ENCODE measurements at regions not wholly inside any gene's neighbourhood (a gene's known extent, or its start where the extent isn't known, plus 50 kb on each side); places are given as distances from the start of the nearest gene placed in this dataset.

DNA sequence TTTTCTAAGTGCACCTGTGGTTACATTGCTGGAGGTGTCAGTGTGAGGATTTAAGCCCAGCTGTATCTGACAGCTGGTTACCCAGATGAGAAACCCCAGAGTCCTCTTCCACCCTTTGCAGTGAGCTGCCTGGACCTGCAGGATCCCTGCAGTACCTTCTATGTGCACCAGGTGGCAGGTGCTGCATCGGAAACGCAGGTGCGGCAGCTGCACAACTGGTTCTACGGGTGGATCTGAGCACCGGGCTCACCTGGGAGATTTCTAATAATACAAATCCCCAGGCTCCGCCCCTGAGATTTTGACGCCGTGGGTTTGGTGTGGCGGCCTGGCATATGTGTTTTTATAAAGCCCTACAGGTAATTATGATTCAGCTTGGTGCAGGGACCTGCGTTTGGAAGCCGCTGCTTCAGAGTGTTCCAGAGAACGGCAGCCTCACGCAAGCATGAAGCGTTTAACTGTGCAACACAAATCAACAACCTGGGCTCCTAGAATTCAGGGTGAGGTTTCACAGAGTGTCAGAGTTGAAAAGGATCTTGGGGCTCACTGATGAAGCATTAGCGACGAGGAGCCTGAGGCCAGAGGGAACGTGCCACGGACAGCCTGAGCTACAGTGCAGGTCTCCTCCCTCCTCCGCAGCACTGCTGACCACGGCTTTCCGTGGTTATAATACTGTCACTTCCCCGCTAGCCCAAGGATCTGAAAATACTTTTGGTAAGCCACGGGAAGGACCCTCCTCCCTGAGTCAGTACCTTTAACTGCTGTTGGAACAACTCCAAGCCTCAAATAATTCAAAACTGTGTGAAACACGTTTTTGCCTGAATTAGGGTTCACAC, 96.7 kb upstream of the TRABD2B start:
- Histone ChIP-seq H3K27me3 (peaks cover 17% of the 10 kb centered on the region), H3K36me3 (no peaks in the 10 kb centered on the region), H3K4me3 (no peak overlapping the region), H3K9me3 (no peaks in the 10 kb centered on the region; the same call in 1 of the 2 replicates)
- DNase-seq: peak; percentile 49

DNA sequence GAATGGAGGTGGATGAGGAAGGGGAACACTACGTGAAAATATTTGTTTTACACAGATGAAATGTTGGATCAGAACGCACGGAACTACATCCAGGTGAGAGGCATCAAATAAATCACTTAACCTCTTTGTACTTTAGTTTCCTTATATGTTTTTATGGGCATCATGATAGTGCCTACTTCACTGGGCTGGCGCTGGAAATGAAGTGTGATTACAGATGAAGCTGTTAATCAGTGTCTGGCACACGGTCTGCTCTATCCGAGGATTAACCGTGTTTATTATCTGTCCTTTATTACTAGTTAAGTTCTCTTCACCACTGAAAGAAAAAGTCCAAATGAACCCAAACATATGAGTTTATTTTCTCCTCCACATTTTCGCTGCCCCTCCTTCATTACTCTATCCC, 96.0 kb upstream of the TRABD2B start:
- H3K4me3 ChIP-seq: no peak overlapping the region

DNA sequence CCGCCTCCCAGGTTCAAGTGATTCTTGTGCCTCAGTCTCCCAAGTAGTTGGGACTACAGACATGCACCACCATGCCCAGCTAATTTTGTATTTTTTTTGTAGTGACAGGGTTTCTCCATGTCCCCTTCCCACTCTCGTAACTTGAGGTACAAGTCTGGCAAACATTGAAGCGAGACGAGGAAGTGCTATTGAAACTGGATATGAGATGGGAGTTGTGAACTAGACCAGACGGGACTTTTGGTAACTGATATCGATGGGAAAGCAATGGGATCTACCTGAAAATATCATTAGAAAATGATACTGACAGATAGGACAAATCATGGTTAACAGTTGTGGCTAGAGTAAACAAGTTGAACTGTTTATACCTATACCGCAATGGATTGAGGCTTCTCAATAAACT, 95.2 kb upstream of the TRABD2B start:
- no peaks in the 10 kb centered on the region; the same call in 1 of the 2 replicates for H3K9me3 ChIP-seq
- H3K36me3 ChIP-seq: no peaks in the 10 kb centered on the region
- no peak for DNase-seq
- peaks cover 10% of the 10 kb centered on the region for H3K27me3 ChIP-seq
- H3K4me3 ChIP-seq: no peak overlapping the region

More for the DNA sequence above, 96.0 kb upstream of the TRABD2B start:
- Histone ChIP-seq H3K27me3 (peaks cover 10% of the 10 kb centered on the region), H3K36me3 (no peaks in the 10 kb centered on the region), H3K9me3 (no peaks in the 10 kb centered on the region; the same call in 1 of the 2 replicates)
- no peak for DNase-seq

DNA sequence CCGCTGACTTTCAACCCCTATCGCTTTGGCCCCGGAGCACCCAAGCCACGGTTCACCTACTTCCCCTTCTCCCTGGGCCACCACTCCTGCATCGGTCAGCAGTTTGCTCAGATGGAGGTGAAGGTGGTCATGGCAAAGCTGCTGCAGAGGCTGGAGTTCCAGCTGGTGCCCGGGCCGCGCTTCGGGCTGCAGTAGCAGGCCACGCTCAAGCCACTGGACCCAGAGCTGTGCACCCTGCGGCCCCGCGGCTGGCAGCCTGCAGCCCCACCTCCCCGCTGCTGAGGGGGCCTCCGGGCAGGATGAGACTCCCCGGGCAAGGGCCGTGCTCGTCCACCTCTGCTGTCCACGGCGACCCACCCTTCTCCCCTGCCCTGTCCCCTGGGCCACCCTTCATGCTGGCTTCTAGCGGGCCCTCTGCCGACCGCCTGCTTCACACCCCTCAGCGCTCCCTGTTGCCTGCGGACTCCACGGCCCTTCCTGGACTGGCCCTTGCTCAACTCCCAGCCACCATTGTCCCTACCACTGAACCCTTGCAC, 92.2 kb upstream of the TRABD2B start:
- H3K9me3 ChIP-seq: no peaks in the 10 kb centered on the region
- H3K27me3 ChIP-seq: peaks cover 15% of the 10 kb centered on the region
- no peaks in the 10 kb centered on the region for H3K36me3 ChIP-seq
- no peak overlapping the region for H3K4me3 ChIP-seq
- no peak for DNase-seq

DNA sequence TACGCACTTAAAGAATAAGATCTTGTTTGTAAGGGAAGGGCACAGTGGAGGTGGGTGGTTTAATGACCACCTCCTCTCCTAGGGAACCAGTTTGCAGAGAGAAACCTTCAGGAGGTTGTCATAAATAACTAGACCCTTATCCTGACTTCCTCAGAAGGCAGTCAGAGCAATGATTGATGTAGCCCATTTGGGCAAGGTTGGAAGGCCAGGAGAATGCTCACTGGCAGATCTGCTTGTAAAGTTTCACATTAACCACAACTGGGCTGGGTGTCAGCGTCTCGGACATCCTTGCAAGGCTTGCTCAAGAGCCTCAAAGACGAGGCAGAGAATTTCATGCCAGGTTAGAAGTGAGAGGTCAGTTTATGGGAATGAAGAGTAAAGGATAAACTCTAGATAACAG, 87.6 kb upstream of the TRABD2B start:
- no peak overlapping the region for H3K4me3 ChIP-seq
- no peaks in the 10 kb centered on the region for H3K36me3 ChIP-seq
- no peak for DNase-seq
- H3K27me3 ChIP-seq: peaks cover 7% of the 10 kb centered on the region
- no peaks in the 10 kb centered on the region for H3K9me3 ChIP-seq

DNA sequence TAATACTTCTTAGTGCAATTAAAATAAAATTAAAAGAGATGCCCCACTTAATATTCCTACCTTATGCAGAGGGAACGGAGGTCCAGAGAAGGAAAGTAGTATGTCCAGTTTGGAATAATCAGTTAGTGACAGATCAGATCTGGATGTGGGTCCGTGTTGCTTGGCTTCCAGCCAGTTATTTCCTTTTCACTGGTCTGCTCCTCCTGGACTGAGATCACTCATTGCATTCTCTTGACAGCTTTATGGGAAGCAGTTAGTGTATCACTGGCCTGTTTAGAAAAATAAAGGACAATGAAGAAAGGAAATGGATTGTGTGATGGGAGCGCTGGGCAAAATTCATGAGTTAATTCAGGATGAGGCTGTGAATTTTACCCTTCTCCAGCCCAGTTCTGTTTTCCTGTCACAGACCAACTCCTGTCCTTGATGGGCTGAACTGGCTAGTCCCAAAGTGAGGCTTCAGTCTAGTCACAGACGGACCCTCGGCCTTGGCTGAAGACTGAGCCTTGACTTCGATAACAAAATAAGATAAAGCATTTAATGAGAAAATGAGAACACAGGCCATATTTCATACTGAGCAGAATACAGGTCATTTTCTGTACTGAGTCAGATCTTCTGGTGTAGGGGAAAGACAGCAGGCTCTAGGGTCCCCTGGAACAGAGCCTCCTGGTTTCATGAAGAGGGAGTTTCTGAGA, 85.2 kb upstream of the TRABD2B start:
- Histone ChIP-seq H3K36me3 (no peaks in the 10 kb centered on the region), H3K9me3 (no peaks in the 10 kb centered on the region), H3K4me3 (no peak overlapping the region), H3K27me3 (peaks cover 5% of the 10 kb centered on the region; the same call in 1 of the 2 replicates)
- no peak for DNase-seq

DNA sequence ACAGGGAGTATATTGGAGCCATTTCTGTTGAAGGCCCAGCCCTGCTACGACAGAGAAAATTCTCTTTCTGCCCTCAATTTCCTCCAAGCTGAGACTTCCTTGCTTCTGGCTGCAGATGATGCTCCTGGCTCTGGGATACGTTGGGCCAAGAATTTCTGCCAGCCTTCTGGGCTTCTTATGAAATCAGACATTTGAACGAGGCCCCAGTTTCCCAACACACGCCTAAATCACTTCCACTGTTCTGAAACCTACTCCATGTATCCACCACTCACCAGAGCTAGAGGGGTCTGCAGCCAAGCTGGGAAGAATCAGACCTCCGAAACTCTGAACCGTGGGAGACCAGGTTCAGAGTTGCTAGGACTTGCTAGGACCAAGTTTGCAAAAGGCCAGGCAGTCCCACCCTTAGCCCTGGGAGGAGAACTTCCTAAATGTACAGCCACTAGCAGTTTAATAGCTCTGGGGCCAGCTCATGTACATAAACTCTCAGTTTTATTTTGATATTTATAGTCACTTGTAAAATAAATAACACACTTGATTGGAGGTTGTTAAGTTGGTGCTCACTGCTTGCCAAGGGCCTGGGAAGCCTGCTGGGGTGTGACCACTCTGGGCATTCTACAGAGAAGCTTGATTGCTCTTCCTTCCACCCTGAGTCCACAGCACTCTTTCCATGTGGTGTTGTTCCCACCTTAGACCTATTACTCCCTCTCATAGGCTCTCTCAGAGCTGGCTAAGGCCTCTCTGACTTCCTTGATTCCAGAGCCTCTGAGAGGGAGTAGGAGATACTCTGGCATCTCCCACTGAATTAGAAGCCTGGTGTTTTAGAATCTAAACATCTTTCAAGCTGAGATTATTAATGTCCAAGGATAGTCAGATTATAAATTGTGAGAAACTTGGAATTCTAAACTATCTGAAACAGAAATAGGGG, 83.4 kb upstream of the TRABD2B start:
- no peaks in the 10 kb centered on the region for H3K36me3 ChIP-seq
- no peaks in the 10 kb centered on the region for H3K9me3 ChIP-seq
- no peak overlapping the region for H3K4me3 ChIP-seq
- no peaks in the 10 kb centered on the region for H3K27me3 ChIP-seq
- DNase-seq: peak; percentile 32

DNA sequence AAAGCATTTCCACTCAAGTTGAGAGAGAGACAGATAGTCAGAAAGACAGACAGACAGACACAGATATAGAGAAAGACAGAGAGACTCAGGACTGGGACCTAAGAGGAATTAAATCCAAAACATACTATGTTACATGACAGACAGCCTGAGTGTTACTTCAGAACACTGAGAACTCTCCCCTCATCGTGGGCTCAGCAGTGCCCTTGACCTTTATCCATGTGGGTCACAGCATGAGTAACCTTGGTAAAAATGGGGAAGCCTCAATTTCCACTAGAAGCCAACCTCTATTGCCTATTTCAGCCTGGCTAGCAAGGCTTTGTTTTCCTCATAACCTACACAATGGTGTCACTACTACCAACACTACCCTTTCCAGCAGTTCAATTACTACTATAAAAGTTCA, 81.9 kb upstream of the TRABD2B start:
- no peaks in the 10 kb centered on the region for H3K27me3 ChIP-seq
- no peak for DNase-seq

DNA sequence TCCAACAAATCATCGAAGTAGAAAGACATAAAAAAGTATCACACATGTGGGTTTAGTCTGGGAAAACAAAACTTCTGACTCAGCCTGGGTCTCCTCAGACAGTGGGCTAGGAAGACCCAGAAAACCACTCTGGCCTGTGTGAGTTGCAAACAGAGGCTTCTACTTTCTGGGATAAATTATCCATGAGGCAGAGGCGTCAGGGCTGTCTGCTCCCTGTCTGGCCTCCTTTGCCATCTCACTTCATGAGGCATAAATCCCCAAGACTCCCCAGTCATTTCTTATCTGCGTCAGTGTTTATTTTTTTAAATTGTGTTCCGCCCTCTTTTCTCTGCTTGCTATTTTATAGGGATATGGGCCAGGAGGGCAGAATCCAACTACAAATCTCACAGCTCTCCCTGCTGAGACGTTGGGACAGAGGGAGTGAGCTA, 80.6 kb upstream of the TRABD2B start:
- Histone ChIP-seq H3K9me3 (no peaks in the 10 kb centered on the region), H3K4me3 (no peak overlapping the region), H3K27me3 (no peaks in the 10 kb centered on the region), H3K36me3 (no peaks in the 10 kb centered on the region)
- DNase-seq: no peak

More for the DNA sequence above, 81.9 kb upstream of the TRABD2B start:
- no peak overlapping the region for H3K4me3 ChIP-seq
- H3K9me3 ChIP-seq: no peaks in the 10 kb centered on the region
- H3K36me3 ChIP-seq: no peaks in the 10 kb centered on the region

DNA sequence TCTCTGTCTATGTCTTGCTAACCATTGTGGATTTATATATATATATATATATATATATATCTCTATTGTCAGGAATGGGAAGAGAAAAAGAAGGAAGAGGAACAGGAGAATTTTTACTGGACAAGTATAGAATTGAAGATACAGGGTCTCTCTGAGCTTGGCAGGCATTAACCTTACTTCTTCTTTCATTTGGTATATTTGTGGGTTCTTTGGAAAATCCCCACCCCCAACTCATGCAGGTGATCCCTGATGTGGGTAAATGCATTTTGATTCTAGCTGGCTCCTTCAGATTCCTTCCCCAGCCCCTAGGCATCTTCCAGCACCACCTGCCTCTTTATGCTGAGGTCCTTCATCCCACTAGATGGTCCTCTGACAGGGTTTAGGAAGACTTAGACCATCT, 78.8 kb upstream of the TRABD2B start:
- Histone ChIP-seq H3K9me3 (no peaks in the 10 kb centered on the region), H3K27me3 (no peaks in the 10 kb centered on the region), H3K36me3 (no peaks in the 10 kb centered on the region), H3K4me3 (no peak overlapping the region)
- no peak for DNase-seq

DNA sequence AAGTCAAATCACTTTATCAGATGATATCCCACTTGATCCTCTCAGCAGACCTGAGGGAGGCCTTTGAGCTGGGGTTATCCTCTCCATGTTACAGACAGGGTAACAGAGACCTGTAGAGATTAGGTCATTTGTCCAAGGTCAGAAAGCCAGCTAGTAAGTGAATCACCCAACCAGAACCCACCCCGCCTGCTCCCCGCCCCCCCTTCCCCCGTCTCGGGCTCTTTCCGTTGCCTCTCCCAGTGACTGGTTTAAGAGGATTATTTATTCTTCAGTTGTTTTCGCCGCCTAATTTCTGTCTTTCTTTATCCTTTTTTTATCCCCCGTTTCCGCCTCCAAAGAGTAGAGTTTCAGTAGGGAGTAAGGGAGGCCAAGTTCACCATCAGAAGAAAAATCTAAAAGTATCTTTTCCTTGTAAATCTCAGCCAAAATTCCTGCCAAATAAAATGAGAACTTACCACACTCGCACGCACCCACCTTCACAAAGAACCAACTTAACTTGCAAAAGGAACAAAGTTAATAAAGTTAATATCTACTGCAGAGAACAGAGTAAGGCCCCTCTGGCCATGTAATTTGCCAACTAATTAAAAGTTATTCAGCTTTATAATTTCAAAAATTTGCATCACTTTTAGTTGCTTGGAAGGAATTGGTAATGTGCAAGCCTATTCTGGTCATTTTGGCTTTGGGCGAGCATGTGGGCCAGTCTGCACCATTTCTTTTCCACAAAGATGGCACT, 76.8 kb upstream of the TRABD2B start:
- H3K4me3 ChIP-seq: no peak overlapping the region
- no peaks in the 10 kb centered on the region for H3K9me3 ChIP-seq
- H3K27me3 ChIP-seq: no peaks in the 10 kb centered on the region
- no peaks in the 10 kb centered on the region for H3K36me3 ChIP-seq
- DNase-seq: no peak

DNA sequence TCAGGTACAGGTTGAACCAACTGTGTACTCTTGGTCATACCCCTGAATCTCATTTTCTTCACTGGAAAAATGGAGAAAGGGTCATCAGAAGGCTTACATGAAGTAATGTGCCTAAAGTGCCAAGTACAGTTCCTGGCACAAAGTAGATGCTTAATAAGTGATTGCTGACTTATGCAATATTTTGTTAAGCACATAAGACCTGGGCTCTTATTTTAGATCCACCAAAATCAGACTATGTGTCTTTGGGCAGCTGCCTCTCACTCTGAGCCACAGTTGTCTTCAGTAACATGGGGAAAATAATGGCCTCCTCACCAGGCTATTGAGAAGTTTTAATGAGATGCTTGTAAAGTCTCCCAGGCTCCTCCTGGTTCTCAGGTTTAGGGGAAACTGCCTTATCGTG, 74.3 kb upstream of the TRABD2B start:
- Histone ChIP-seq H3K27me3 (no peaks in the 10 kb centered on the region), H3K36me3 (no peaks in the 10 kb centered on the region), H3K9me3 (no peaks in the 10 kb centered on the region), H3K4me3 (no peak overlapping the region)
- DNase-seq: no peak

DNA sequence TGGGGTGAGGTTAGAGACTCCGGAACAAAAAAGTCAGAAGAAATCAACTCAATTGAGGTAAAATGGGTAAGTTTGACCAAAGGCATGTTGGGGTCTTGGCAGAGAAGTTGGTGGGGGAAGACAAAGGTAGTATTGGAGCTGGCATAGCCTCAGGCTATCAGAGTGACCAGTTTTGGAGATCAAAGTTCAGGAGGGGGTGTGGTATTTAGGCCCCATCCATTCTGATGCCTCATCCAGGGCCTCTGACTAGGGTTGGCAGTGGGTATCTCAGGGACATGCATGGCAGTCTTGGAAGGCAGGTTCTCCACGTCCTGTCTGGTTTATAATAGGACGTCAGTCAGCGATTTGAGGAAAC, 73.2 kb upstream of the TRABD2B start:
- H3K9me3 ChIP-seq: no peaks in the 10 kb centered on the region
- no peaks in the 10 kb centered on the region for H3K36me3 ChIP-seq
- H3K4me3 ChIP-seq: no peak overlapping the region
- H3K27me3 ChIP-seq: no peaks in the 10 kb centered on the region
- DNase-seq: no peak

DNA sequence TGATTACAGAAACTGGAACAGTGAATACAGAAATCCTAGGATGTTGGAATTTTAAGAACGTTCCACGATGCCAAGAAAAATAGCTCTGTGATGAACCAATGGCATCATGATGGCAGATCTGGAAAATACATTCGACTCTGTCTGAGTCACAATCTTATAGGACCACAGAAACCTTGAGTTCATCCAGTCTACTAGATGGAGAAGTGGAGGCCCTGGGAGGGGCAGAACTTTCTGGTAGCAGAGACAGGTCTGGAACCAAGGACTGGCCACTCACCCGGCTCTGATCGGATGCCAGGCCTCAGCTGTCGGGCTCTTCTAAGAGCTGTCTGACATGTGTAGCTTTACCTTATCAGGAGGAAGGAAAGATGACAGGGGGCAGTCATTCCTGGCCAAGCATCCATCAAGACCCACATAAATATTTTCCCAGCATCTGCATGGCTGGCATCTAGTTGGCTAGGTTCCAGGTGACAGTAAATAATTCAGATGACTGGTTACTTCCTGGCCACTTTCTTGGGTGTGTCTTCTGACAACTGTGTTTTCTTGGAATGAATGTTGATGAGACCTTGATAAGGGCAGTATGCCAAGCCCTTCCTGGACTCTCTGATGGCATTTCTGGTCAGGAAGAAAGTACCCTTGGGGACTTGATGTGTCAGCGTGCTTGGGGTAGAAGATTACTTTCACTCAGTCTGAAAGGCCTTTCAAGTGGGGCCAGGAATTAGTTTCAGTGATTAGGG, 72.6 kb upstream of the TRABD2B start:
- H3K36me3 ChIP-seq: no peaks in the 10 kb centered on the region
- DNase-seq: peak; percentile 62
- H3K4me3 ChIP-seq: no peak overlapping the region
- no peaks in the 10 kb centered on the region for H3K27me3 ChIP-seq
- H3K9me3 ChIP-seq: no peaks in the 10 kb centered on the region

DNA sequence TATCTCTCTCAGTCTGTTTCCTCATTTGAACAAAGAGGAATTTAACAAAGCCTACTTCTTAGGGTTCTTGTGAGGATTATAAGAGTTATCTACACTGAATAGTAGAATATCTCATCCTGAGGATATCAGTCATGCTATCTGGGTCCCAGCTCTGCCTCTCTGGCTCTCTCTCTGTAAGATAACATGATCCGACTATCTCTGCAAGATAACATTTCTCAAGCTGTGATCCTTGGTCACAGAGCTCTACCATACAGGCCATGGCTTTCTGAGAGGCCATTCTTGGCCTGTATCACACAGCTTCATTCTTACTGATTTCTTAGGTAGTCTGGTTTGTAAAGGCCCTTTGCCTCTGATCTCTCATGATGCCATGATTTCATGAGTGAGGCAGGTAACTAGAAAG, 71.0 kb upstream of the TRABD2B start:
- no peak overlapping the region for H3K4me3 ChIP-seq

DNA sequence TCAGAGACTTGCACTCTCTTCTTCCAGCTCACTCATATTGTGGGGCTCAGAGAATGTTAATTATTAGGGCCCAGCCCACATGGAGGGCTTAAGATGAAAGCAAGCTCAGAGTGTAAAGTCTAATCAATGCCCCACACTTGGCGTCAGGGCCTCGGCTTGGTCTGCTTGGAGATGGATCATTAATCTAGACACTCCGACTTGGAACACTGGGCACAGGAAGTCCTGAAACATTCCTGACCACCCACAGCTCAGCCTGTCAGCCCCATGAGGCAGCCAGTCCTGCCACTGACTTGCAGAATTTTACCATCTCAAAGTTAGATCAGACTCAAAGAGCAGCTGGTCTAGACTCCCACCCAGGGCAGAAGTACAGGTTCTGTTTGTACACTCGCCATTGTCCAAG, 69.8 kb upstream of the TRABD2B start:
- Histone ChIP-seq H3K27me3 (no peaks in the 10 kb centered on the region), H3K36me3 (no peaks in the 10 kb centered on the region), H3K9me3 (no peaks in the 10 kb centered on the region), H3K4me3 (no peak overlapping the region)
- no peak for DNase-seq

More for the DNA sequence above, 71.0 kb upstream of the TRABD2B start:
- DNase-seq: no peak
- Histone ChIP-seq H3K9me3 (no peaks in the 10 kb centered on the region), H3K36me3 (no peaks in the 10 kb centered on the region), H3K27me3 (no peaks in the 10 kb centered on the region)

All from MG63 (cell line).